Hepatocyte (in vitro differentiated cells): ENCODE measurements at regions not wholly inside any gene's neighbourhood (a gene's known extent, or its start where the extent isn't known, plus 50 kb on each side); places are given as distances from the start of the nearest gene placed in this dataset.

ENCODE experiments used
- DNase-seq: peaks from one replicate; pipeline ENCODE4 v3.0.0-alpha.2; 2016; ENCODE audit warnings: low spot score
- H2AFZ ChIP-seq: fragments of 200-600 bp; sonication (generic); 2 replicates; pipeline ENCODE4 v1.6.0; 2016; ENCODE audit warnings: antibody characterized with exemption, mild to moderate bottlenecking
- H3K27ac ChIP-seq: fragments of 200-600 bp; sonication (generic); 2 replicates; pipeline ENCODE4 v1.5.1; 2016; ENCODE audit warnings: mild to moderate bottlenecking
- H3K27me3 ChIP-seq: fragments of 200-600 bp; sonication (generic); 2 replicates; pipeline ENCODE4 v1.6.1; 2016
- H3K36me3 ChIP-seq: fragments of 200-600 bp; sonication (generic); replicated peaks from 2 replicates; pipeline ENCODE4 v1.5.1; 2016; ENCODE audit warnings: low read depth; ENCODE audit not compliant: insufficient read depth
- H3K4me1 ChIP-seq: fragments of 200-600 bp; sonication (generic); 2 replicates; pipeline ENCODE4 v1.5.1; 2016; ENCODE audit warnings: mild to moderate bottlenecking, moderate library complexity; ENCODE audit not compliant: insufficient read depth
- H3K4me2 ChIP-seq: fragments of 200-600 bp; sonication (generic); 2 replicates; pipeline ENCODE4 v1.6.0; 2016
- H3K4me3 ChIP-seq: fragments of 200-600 bp; sonication (generic); 2 replicates; pipeline ENCODE4 v1.5.1; 2016; ENCODE audit warnings: mild to moderate bottlenecking
- H3K79me2 ChIP-seq: fragments of 200-600 bp; sonication (generic); 2 replicates; pipeline ENCODE4 v1.6.0; 2017; ENCODE audit warnings: mild to moderate bottlenecking
- H3K9me2 ChIP-seq: fragments of 200-600 bp; sonication (generic); replicated peaks from 2 replicates; pipeline ENCODE4 v1.6.0; 2017; ENCODE audit warnings: mild to moderate bottlenecking; ENCODE audit not compliant: insufficient read depth
- H3K9me3 ChIP-seq: fragments of 200-600 bp; sonication (generic); 2 replicates; pipeline ENCODE4 v1.5.1; 2016; ENCODE audit warnings: low read depth, mild to moderate bottlenecking
- H4K20me1 ChIP-seq: fragments of 200-600 bp; sonication (generic); 2 replicates; pipeline ENCODE4 v1.6.0; 2016; ENCODE audit warnings: mild to moderate bottlenecking; ENCODE audit not compliant: insufficient read depth, poor library complexity, severe bottlenecking
- CTCF ChIP-seq: fragments of 200-600 bp; sonication (generic); IDR thresholded peaks from 2 replicates; pipeline ENCODE4 v1.5.1; 2016; ENCODE audit warnings: antibody characterized with exemption, mild to moderate bottlenecking; ENCODE audit not compliant: poor library complexity
- EZH2 ChIP-seq: fragments of 200-600 bp; sonication (generic); IDR thresholded peaks from 2 replicates; pipeline ENCODE4 v1.6.1; 2016; ENCODE audit warnings: antibody characterized with exemption, mild to moderate bottlenecking, borderline replicate concordance
- EZH2phosphoT487 ChIP-seq: fragments of 200-600 bp; sonication (generic); IDR thresholded peaks from one replicate; pipeline ENCODE4 v1.6.1; 2018; ENCODE audit warnings: antibody characterized with exemption, mild to moderate bottlenecking, low read depth, moderate library complexity; ENCODE audit not compliant: unreplicated experiment, severe bottlenecking
- WGBS: methylation state at CpG from one replicate; pipeline ENCODE4 v1.1.6; 2016; ENCODE audit warnings: low lambda C conversion rate; ENCODE audit errors: missing lambda C conversion rate; 5-methylcytosine and 5-hydroxymethylcytosine counted together

GRCh38 chr6:119449331-119450156 is 100.0 kb upstream of the MAN1A1 start:
- Histone ChIP-seq H3K4me1 (peaks cover 10% of the 10 kb centered on the region), H3K9me2 (no peaks in the 10 kb centered on the region), H3K79me2 (no peaks in the 10 kb centered on the region), H4K20me1 (no peaks in the 10 kb centered on the region), H3K9me3 (no peaks in the 10 kb centered on the region), H3K27ac (no peak overlapping the region), H3K27me3 (no peaks in the 10 kb centered on the region), H3K36me3 (no peaks in the 10 kb centered on the region), H2AFZ (no peak overlapping the region), H3K4me2 (no peak overlapping the region), H3K4me3 (no peak overlapping the region)
- no peak for DNase-seq
- 78% methylated on average over 6 of the region's 6 CpGs for WGBS
- TF ChIP-seq EZH2 = no peak
- TF ChIP-seq CTCF = no peak
- no peak for TF ChIP-seq EZH2phosphoT487

DNA sequence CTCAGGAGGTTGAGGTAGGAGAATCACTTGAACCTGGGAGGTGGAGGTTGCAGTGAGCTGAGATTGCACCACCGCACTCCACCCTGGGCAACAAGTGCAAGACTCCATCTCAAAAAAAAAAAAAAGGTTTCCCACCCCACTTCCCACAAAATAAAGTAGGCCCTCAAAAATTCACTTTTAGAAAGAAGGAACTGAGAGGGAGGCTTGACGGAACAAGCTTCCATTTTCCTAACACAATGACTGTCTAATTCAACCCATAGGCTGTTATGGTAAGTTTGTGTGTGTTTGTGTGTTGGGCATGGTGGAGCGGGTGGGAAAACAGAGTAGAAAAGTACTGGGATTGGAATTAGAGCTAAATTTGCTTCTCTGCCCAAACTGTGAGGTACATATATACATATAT is 98.4 kb upstream of the MAN1A1 start:
- TF ChIP-seq CTCF = no peak
- TF ChIP-seq EZH2phosphoT487 = no peak
- no peak for TF ChIP-seq EZH2
- Histone ChIP-seq H3K27ac (no peak overlapping the region), H3K4me1 (peaks cover 10% of the 10 kb centered on the region), H2AFZ (no peak overlapping the region), H3K36me3 (no peaks in the 10 kb centered on the region), H3K9me3 (no peaks in the 10 kb centered on the region), H3K9me2 (no peaks in the 10 kb centered on the region), H3K4me2 (no peak overlapping the region), H3K79me2 (no peaks in the 10 kb centered on the region), H3K4me3 (no peak overlapping the region), H3K27me3 (no peaks in the 10 kb centered on the region), H4K20me1 (no peaks in the 10 kb centered on the region)
- WGBS = 98% methylated on average over 3 of the region's 3 CpGs
- DNase-seq = no peak

DNA sequence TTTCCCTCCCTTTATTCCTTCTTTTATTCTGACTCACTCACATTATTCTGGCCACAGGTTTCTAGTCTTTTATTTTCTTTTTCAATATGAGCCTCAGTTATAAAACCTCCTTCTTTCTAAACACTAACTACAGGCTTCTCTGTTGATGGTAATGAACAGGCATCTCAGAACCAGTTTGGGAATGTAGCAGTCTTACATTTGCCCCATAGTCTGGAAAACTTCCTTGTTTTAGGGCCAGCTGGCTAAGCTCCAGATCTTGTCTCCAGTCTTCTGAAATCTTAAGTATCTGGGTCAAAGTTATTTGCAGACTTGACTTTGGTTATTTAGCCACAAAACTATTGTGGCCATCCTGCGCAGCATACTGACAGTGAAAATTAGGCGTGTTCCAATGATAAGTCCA is 97.0 kb upstream of the MAN1A1 start:
- Histone ChIP-seq H3K9me3 (no peaks in the 10 kb centered on the region), H3K36me3 (no peaks in the 10 kb centered on the region), H4K20me1 (no peaks in the 10 kb centered on the region), H3K27ac (peak overlapping the region; percentile 41), H3K27me3 (no peaks in the 10 kb centered on the region), H3K4me3 (no peak overlapping the region), H3K9me2 (no peaks in the 10 kb centered on the region), H3K79me2 (no peaks in the 10 kb centered on the region), H3K4me2 (no peak overlapping the region), H3K4me1 (peaks cover 10% of the 10 kb centered on the region), H2AFZ (no peak overlapping the region)
- peak; percentile 16 for DNase-seq
- 74% methylated on average over 2 of the region's 2 CpGs for WGBS
- TF ChIP-seq EZH2 = no peak
- no peak for TF ChIP-seq EZH2phosphoT487

GRCh38 chr6:119446115-119446554 is 96.6 kb upstream of the MAN1A1 start:
- no peaks in the 10 kb centered on the region for H3K9me2 ChIP-seq
- no peaks in the 10 kb centered on the region for H3K36me3 ChIP-seq
- H3K4me3 ChIP-seq = no peak overlapping the region
- peak overlapping the region; percentile 23 for H3K4me2 ChIP-seq
- peaks cover 10% of the 10 kb centered on the region for H3K4me1 ChIP-seq
- no peaks in the 10 kb centered on the region for H3K9me3 ChIP-seq
- H2AFZ ChIP-seq = no peak overlapping the region
- peak overlapping the region; percentile 41 for H3K27ac ChIP-seq
- H4K20me1 ChIP-seq = no peaks in the 10 kb centered on the region
- TF ChIP-seq CTCF = no peak
- no peak for TF ChIP-seq EZH2phosphoT487
- TF ChIP-seq EZH2 = no peak
- 95% methylated on average over 1 of the region's 1 CpG for WGBS
- no peaks in the 10 kb centered on the region for H3K27me3 ChIP-seq
- DNase-seq = peak; percentile 16
- H3K79me2 ChIP-seq = no peaks in the 10 kb centered on the region
